K562 (cell line): ENCODE measurements at regions not wholly inside any gene's neighbourhood (a gene's known extent, or its start where the extent isn't known, plus 50 kb on each side); places are given as distances from the start of the nearest gene placed in this dataset.

Experiments
- ATAC-seq: fragments of 200-7000 bp; cut with Tn5 transposase; 3 replicates; pipeline ENCODE4 v1.9.1; 2020; ENCODE audit warnings: moderate library complexity
- BruUV-seq: library from RNA; stranded (reverse); fragments of 400-500 nt; replicated peaks from 2 replicates; lab custom pipeline; 2021; lab: Mats Ljungman, UMichigan
- CTCF ChIA-PET: fragments of 300-600 bp; formaldehyde crosslinking; extraction: SDS; loops from one replicate; lab custom pipeline; 2021; ENCODE audit warnings: low intra/inter-chr PET ratio; lab: Yijun Ruan, JAX
- POLR2A ChIA-PET: fragments of 300-600, 350-650 bp; sonication (Branson Sonifier 250); formaldehyde crosslinking; extraction: SDS; loops from one replicate; lab custom pipeline; 2021; ENCODE audit warnings: antibody characterized with exemption, inconsistent platforms; lab: Yijun Ruan, JAX
- DNase-seq, 4 experiments: peaks; one replicate each; pipeline versions ENCODE4 v3.0.0 to v3.0.0-alpha.2; 2011 to 2018; ENCODE audit warnings: low spot score in 3 of 4, mixed read lengths in 3 of 4; ENCODE audit errors: extremely low read depth in 1 of 4
- FAIRE-seq: peaks from 2 replicates; lab custom pipeline; 2011; peaks lifted over from hg19 to GRCh38; lab: Jason Lieb, UNC
- H2AFZ ChIP-seq: 2 replicates; pipeline ENCODE4 v1.6.0; 2011; ENCODE audit warnings: low read depth, low read length, control low read depth, inconsistent platforms
- H3K27ac ChIP-seq: fragments of 200-600 bp; 3 replicates; pipeline ENCODE4 v1.8.0; 2011; ENCODE audit warnings: low read depth, mild to moderate bottlenecking, control low read depth, inconsistent platforms, low read length, moderate library complexity, mixed read lengths; ENCODE audit errors: extremely low read depth
- H3K27me3 ChIP-seq, 2 experiments: fragments of 300-600 bp in 1 of 2; 2 replicates in 1 of 2; 3 replicates in 1 of 2; pipeline versions ENCODE4 v1.6.0 to v1.8.0; 2011; ENCODE audit warnings: inconsistent platforms in 2 of 2, low read length in 2 of 2, mild to moderate bottlenecking in 1 of 2, mixed read lengths in 1 of 2, moderate library complexity in 1 of 2; ENCODE audit not compliant: control insufficient read depth in 2 of 2, insufficient read depth in 2 of 2
- H3K36me3 ChIP-seq: fragments of 300-600 bp; 3 replicates; pipeline ENCODE4 v1.8.0; 2011; ENCODE audit warnings: mild to moderate bottlenecking, low read length, inconsistent platforms; ENCODE audit not compliant: control insufficient read depth, insufficient read depth
- H3K4me1 ChIP-seq, 2 experiments: fragments of 200-600 bp in 1 of 2; replicated peaks in 1 of 2; 2 replicates in 1 of 2; 3 replicates in 1 of 2; pipeline versions ENCODE4 v1.5.1 to v1.8.0; 2011; ENCODE audit warnings: inconsistent platforms in 2 of 2, low read length in 2 of 2, mild to moderate bottlenecking in 1 of 2, mixed read lengths in 1 of 2, moderate library complexity in 1 of 2; ENCODE audit not compliant: control insufficient read depth in 2 of 2, insufficient read depth in 2 of 2
- H3K4me2 ChIP-seq: 2 replicates; pipeline ENCODE4 v1.6.1; 2011; ENCODE audit warnings: low read length, control low read depth, inconsistent platforms, mixed read lengths; ENCODE audit not compliant: insufficient read depth
- H3K4me3 ChIP-seq: fragments of 200-600 bp; sonication (generic), shearing (Covaris generic); 2 replicates; pipeline ENCODE4 v1.5.1; 2016; ENCODE audit warnings: control low read depth, inconsistent platforms
- H3K79me2 ChIP-seq: fragments of 200-600 bp; 3 replicates; pipeline ENCODE4 v1.8.0; 2011; ENCODE audit warnings: low read length, inconsistent platforms; ENCODE audit not compliant: control insufficient read depth, insufficient read depth
- H3K9ac ChIP-seq, 2 experiments: 2 replicates each; pipeline versions ENCODE4 v1.6.0 to v1.6.1; 2011; ENCODE audit warnings: low read depth in 2 of 2, low read length in 2 of 2, control low read depth in 1 of 2, inconsistent platforms in 1 of 2, mild to moderate bottlenecking in 1 of 2, mixed read lengths in 1 of 2; ENCODE audit not compliant: insufficient read depth in 1 of 2
- H3K9me1 ChIP-seq: one replicate; pipeline ENCODE4 v1.6.0; 2011; ENCODE audit warnings: inconsistent platforms, mild to moderate bottlenecking, low read length, moderate library complexity; ENCODE audit not compliant: control insufficient read depth, insufficient read depth
- H3K9me3 ChIP-seq: replicated peaks from 2 replicates; pipeline ENCODE4 v1.5.1; 2011; ENCODE audit warnings: low read depth, low read length, inconsistent platforms; ENCODE audit not compliant: control insufficient read depth, insufficient read depth
- H4K20me1 ChIP-seq: replicated peaks from 2 replicates; pipeline ENCODE4 v1.6.1; 2011; ENCODE audit warnings: low read length, inconsistent platforms, mixed read lengths; ENCODE audit not compliant: control insufficient read depth, insufficient read depth
- ASH1L ChIP-seq: fragments of 450-650 bp; IDR thresholded peaks from 2 replicates; pipeline ENCODE4 v1.6.1; 2018; ENCODE audit warnings: borderline replicate concordance, mild to moderate bottlenecking, low read depth; ENCODE audit not compliant: partially characterized antibody
- CEBPB ChIP-seq: fragments of 450-650 bp; IDR thresholded peaks from 2 replicates; pipeline ENCODE4 v1.6.1; 2016; ENCODE audit warnings: missing genetic modification characterization, missing compliant biosample characterization
- ESRRB ChIP-seq: fragments of 250-450 bp; sonication (Bioruptor Pico); IDR thresholded peaks from 2 replicates; pipeline ENCODE4 v1.5.0; 2020; ENCODE audit warnings: mild to moderate bottlenecking, moderate library complexity, borderline replicate concordance
- HDAC8 ChIP-seq: fragments of 450-650 bp; IDR thresholded peaks from 2 replicates; pipeline ENCODE4 v1.6.1; 2016; ENCODE audit warnings: mild to moderate bottlenecking, missing genetic modification characterization, moderate library complexity, missing compliant biosample characterization
- HOMEZ ChIP-seq: fragments of 250-450 bp; sonication (Bioruptor Pico); IDR thresholded peaks from 2 replicates; pipeline ENCODE4 v1.4.0; 2020; ENCODE audit warnings: mild to moderate bottlenecking, moderate library complexity
- ILK ChIP-seq: fragments of 450-650 bp; IDR thresholded peaks from 2 replicates; pipeline ENCODE4 v1.6.1; 2016; ENCODE audit warnings: missing genetic modification characterization, low read depth, mild to moderate bottlenecking, missing compliant biosample characterization, moderate library complexity, borderline replicate concordance
- MEF2D ChIP-seq: conservative IDR thresholded peaks from 2 replicates; pipeline ENCODE4 v1.6.1; 2016; ENCODE audit warnings: low read depth, missing genetic modification characterization, missing compliant biosample characterization
- PHB2 ChIP-seq: fragments of 450-650 bp; IDR thresholded peaks from 2 replicates; pipeline ENCODE4 v1.6.1; 2017; ENCODE audit warnings: low read depth
- POLR3A ChIP-seq: IDR thresholded peaks from 2 replicates; pipeline ENCODE4 v1.6.1; 2011; ENCODE audit warnings: borderline replicate concordance, mild to moderate bottlenecking, moderate library complexity; ENCODE audit not compliant: insufficient read length, insufficient read depth; ENCODE audit errors: extremely low read depth
- YBX1 ChIP-seq: fragments of 450-650 bp; IDR thresholded peaks from 2 replicates; pipeline ENCODE4 v1.7.1; 2016; ENCODE audit warnings: mild to moderate bottlenecking
- ZNF445 ChIP-seq: fragments of 250-450 bp; sonication (Bioruptor Pico); IDR thresholded peaks from 2 replicates; pipeline ENCODE4 v1.4.0; 2020; ENCODE audit warnings: low read depth, mild to moderate bottlenecking, moderate library complexity
- ZNF766 ChIP-seq: fragments of 200-800 bp; sonication (Bioruptor generic); conservative IDR thresholded peaks from 2 replicates; pipeline ENCODE4 v1.6.1; 2016; ENCODE audit warnings: missing genetic modification characterization, missing compliant biosample characterization
- ZNF77 ChIP-seq: fragments of 250-450 bp; sonication (Bioruptor Pico); IDR thresholded peaks from 2 replicates; pipeline ENCODE4 v1.5.0; 2020
- in situ Hi-C: fragments of 300-500 bp; cut with MboI; formaldehyde crosslinking; loops from 4 replicates; pipeline ENCODE4 v1.15.0; 2018; ENCODE audit warnings: inconsistent platforms, mixed read lengths
- intact Hi-C: fragments of 100-400 bp; cut with micrococcal nuclease; formaldehyde crosslinking; loops from 2 replicates; pipeline ENCODE4 v1.14.2; 2022
- TF ChIP-seq, protein P1 (sequence below), 2 experiments: fragments of 450-650 bp in 1 of 2; sonication (generic) in 1 of 2; formaldehyde crosslinking in 1 of 2; IDR thresholded peaks in 1 of 2; conservative IDR thresholded peaks in 1 of 2; 2 replicates each; pipeline versions ENCODE4 v1.6.1 to v1.8.1; 2016 to 2023; ENCODE audit warnings: mild to moderate bottlenecking in 2 of 2, moderate library complexity in 2 of 2, inconsistent platforms in 1 of 2, missing genetic modification reagents in 1 of 2
- TF ChIP-seq, protein P2 (sequence below): sonication (generic); formaldehyde crosslinking; IDR thresholded peaks from 2 replicates; pipeline ENCODE4 v1.8.0; 2023; ENCODE audit warnings: mild to moderate bottlenecking, missing genetic modification reagents
- TF ChIP-seq, protein P3 (sequence below): fragments of 250-450 bp; sonication (Bioruptor Pico); IDR thresholded peaks from 2 replicates; pipeline ENCODE4 v1.8.0; 2022; ENCODE audit warnings: moderate library complexity, mild to moderate bottlenecking, inconsistent platforms

DNA sequence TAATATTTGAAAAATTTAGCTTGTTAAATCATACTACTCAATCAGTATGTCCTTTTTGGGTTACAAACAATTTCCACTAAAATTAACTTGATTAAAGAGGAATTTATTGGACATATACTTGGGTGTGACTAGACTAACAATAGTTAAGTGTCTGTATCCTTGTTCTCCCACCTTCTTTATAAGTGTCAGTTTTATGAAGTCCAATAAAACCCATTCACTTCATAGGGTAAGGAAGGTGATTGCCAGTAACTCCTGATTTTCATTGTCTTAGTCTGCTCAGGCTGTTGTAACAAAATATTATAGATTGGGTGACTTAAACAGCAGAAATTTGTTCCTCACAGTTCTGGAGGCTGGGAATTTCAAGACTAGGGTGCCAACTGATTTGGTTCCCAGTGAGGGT is 800.0 kb downstream of the PDHA2 start:
- no peak for DNase-seq
- H2AFZ ChIP-seq: no peak overlapping the region
- no peaks in the 10 kb centered on the region for H3K9me3 ChIP-seq
- no peaks in the 10 kb centered on the region for H3K4me1 ChIP-seq
- TF ChIP-seq, protein P1, sequence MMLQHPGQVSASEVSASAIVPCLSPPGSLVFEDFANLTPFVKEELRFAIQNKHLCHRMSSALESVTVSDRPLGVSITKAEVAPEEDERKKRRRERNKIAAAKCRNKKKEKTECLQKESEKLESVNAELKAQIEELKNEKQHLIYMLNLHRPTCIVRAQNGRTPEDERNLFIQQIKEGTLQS (IDR thresholded peaks at IDR 0.05): no peak
- TF ChIP-seq, protein P1 (CRISPR knock-in tag; conservative IDR thresholded peaks at IDR 0.05): no peak
- TF ChIP-seq ASH1L (no peak), MEF2D (tag) (no peak), PHB2 (no peak), ESRRB (no peak), ZNF445 (no peak), CEBPB (no peak), ZNF766 (CRISPR knock-in tag) (no peak), ZNF77 (CRISPR knock-in tag) (no peak), ILK (tag) (no peak), POLR3A (no peak), YBX1 (no peak), HOMEZ (CRISPR knock-in tag) (no peak), HDAC8 (no peak)
- TF ChIP-seq, protein P2, sequence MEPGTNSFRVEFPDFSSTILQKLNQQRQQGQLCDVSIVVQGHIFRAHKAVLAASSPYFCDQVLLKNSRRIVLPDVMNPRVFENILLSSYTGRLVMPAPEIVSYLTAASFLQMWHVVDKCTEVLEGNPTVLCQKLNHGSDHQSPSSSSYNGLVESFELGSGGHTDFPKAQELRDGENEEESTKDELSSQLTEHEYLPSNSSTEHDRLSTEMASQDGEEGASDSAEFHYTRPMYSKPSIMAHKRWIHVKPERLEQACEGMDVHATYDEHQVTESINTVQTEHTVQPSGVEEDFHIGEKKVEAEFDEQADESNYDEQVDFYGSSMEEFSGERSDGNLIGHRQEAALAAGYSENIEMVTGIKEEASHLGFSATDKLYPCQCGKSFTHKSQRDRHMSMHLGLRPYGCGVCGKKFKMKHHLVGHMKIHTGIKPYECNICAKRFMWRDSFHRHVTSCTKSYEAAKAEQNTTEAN (CRISPR knock-in tag): no peak
- TF ChIP-seq, protein P3, sequence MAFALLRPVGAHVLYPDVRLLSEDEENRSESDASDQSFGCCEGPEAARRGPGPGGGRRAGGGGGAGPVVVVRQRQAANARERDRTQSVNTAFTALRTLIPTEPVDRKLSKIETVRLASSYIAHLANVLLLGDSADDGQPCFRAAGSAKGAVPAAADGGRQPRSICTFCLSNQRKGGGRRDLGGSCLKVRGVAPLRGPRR (CRISPR knock-in tag): no peak
- H3K4me2 ChIP-seq: no peak overlapping the region
- intact Hi-C loops (no loop called here), in situ Hi-C loops (no loop called here)
- no peak for ATAC-seq
- no peaks in the 10 kb centered on the region for H3K79me2 ChIP-seq
- POLR2A ChIA-PET: no interaction called here
- no peak for FAIRE-seq
- H3K4me3 ChIP-seq: no peak overlapping the region
- CTCF ChIA-PET: no interaction called here
- no peaks in the 10 kb centered on the region for H3K36me3 ChIP-seq
- H3K27me3 ChIP-seq: no peaks in the 10 kb centered on the region
- H3K27ac ChIP-seq: no peak overlapping the region
- no peaks in the 10 kb centered on the region for H3K9me1 ChIP-seq
- BruUV-seq: no TSS peak
- no peak overlapping the region for H3K9ac ChIP-seq
- no peaks in the 10 kb centered on the region for H4K20me1 ChIP-seq
